ENCODE measurements at regions not wholly inside any gene's neighbourhood (a gene's known extent, or its start where the extent isn't known, plus 50 kb on each side); places are given as distances from the start of the nearest gene placed in this dataset.

DNA sequence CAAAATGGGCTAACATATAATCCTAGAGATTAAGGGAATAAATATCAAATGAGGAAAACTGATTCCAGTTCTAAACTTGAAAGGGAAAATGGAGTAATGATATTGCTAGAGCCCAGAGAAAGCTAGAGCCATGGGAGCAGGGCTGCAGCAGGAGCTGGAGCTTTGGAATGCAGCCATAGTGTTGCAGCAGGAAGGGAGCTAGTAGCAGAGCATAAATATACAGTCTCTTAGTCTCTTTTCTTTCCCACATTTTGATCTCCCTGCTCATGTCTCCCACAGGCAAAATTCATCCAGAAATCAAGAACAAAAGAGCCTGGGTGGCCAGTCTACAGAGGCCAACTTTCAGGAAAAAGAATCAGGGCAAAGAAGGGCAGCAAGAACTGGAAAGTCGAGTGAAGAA, 253.7 kb downstream of the ATXN7L3B start:
- no peak for TF ChIP-seq EZH2 (IDR thresholded peaks at IDR 0.05; ENCODE audit: borderline replicate concordance, low read depth, low read length, poor library complexity, severe bottlenecking)
- TF ChIP-seq, protein P1, sequence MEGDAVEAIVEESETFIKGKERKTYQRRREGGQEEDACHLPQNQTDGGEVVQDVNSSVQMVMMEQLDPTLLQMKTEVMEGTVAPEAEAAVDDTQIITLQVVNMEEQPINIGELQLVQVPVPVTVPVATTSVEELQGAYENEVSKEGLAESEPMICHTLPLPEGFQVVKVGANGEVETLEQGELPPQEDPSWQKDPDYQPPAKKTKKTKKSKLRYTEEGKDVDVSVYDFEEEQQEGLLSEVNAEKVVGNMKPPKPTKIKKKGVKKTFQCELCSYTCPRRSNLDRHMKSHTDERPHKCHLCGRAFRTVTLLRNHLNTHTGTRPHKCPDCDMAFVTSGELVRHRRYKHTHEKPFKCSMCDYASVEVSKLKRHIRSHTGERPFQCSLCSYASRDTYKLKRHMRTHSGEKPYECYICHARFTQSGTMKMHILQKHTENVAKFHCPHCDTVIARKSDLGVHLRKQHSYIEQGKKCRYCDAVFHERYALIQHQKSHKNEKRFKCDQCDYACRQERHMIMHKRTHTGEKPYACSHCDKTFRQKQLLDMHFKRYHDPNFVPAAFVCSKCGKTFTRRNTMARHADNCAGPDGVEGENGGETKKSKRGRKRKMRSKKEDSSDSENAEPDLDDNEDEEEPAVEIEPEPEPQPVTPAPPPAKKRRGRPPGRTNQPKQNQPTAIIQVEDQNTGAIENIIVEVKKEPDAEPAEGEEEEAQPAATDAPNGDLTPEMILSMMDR (conservative IDR thresholded peaks at IDR 0.05; ENCODE audit: low read depth, low read length), result no peak

Data from A673 (cell line).